ENCODE measurements at regions not wholly inside any gene's neighbourhood (a gene's known extent, or its start where the extent isn't known, plus 50 kb on each side); places are given as distances from the start of the nearest gene placed in this dataset.

GRCh38 chr12:118922405-118922804, 58.9 kb upstream of the SRRM4 start:
- Histone ChIP-seq H3K27me3 (ENCODE audit: control insufficient read depth, insufficient read depth, low read length) (no peaks in the 10 kb centered on the region), H3K9me3 (ENCODE audit: control insufficient read depth, low read length) (no peaks in the 10 kb centered on the region), H3K27ac (no peak overlapping the region), H3K4me3 (ENCODE audit: low read depth, low read length) (no peak overlapping the region), H3K36me3 (ENCODE audit: control insufficient read depth, insufficient read depth, low read length) (no peaks in the 10 kb centered on the region), H2AFZ (no peak overlapping the region), H3K4me2 (ENCODE audit: low read length) (no peak overlapping the region), H3K4me1 (no peaks in the 10 kb centered on the region), H3K79me2 (no peaks in the 10 kb centered on the region), H3K9ac (no peak overlapping the region)
- TF ChIP-seq CTCF (IDR thresholded peaks at IDR 0.05): no peak

GRCh38 chr12:118925407-118925806, 55.9 kb upstream of the SRRM4 start:
- Histone ChIP-seq H3K4me2 (ENCODE audit: low read length) (no peak overlapping the region), H3K27me3 (ENCODE audit: control insufficient read depth, insufficient read depth, low read length) (no peaks in the 10 kb centered on the region), H3K4me1 (no peaks in the 10 kb centered on the region), H3K9ac (no peak overlapping the region), H3K9me3 (ENCODE audit: control insufficient read depth, low read length) (no peaks in the 10 kb centered on the region), H3K36me3 (ENCODE audit: control insufficient read depth, insufficient read depth, low read length) (no peaks in the 10 kb centered on the region), H3K79me2 (no peaks in the 10 kb centered on the region), H3K4me3 (ENCODE audit: low read depth, low read length) (no peak overlapping the region), H2AFZ (no peak overlapping the region), H3K27ac (no peak overlapping the region)
- no peak for TF ChIP-seq CTCF (IDR thresholded peaks at IDR 0.05)

- Histone ChIP-seq H3K4me2 (ENCODE audit: low read length) (no peak overlapping the region), H2AFZ (no peak overlapping the region), H3K27me3 (ENCODE audit: control insufficient read depth, insufficient read depth, low read length) (no peaks in the 10 kb centered on the region), H3K27ac (no peak overlapping the region), H3K4me3 (ENCODE audit: low read depth, low read length) (no peak overlapping the region), H3K79me2 (no peaks in the 10 kb centered on the region), H3K36me3 (ENCODE audit: control insufficient read depth, insufficient read depth, low read length) (no peaks in the 10 kb centered on the region), H3K9ac (no peak overlapping the region), H3K9me3 (ENCODE audit: control insufficient read depth, low read length) (no peaks in the 10 kb centered on the region), H3K4me1 (no peaks in the 10 kb centered on the region)
- no peak for TF ChIP-seq CTCF (IDR thresholded peaks at IDR 0.05)
Measured at GRCh38 chr12:118925826-118926225, 55.5 kb upstream of the SRRM4 start.
